HG03439 (cell line): ENCODE measurements at regions not wholly inside any gene's neighbourhood (a gene's known extent, or its start where the extent isn't known, plus 50 kb on each side); places are given as distances from the start of the nearest gene placed in this dataset.
"Not testable (repeated sequence)": the region's sequence is repeated elsewhere in the genome, so short reads cannot be mapped to it uniquely, and the experiment has no call there.

Source experiments
- ATAC-seq: cut with Tn5 transposase; IDR thresholded peaks from one replicate; pipeline ENCODE4 v1.9.1; 2021; ENCODE audit warnings: mild to moderate bottlenecking, moderate library complexity; ENCODE audit not compliant: unreplicated experiment

DNA sequence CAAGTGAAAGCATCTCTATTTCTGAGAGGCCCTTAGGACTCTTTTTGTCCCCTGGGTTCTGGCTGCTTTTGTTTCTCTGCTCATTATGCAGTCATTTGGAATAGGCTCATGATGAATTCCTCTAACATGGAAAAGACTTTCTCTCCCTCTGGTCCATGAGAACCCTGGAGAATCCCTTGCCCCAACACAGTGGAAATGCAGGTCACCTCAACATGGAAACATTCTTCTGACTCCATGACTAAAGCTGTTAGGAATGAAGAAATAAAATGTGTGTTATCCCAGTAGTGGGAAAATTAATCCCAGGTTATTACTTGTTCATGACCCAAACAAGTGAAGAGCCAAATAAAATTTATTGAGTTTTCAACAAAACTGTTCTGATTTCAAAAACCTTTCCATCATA lies 458.6 kb downstream of the EPM2A start:
- no peak for ATAC-seq

DNA sequence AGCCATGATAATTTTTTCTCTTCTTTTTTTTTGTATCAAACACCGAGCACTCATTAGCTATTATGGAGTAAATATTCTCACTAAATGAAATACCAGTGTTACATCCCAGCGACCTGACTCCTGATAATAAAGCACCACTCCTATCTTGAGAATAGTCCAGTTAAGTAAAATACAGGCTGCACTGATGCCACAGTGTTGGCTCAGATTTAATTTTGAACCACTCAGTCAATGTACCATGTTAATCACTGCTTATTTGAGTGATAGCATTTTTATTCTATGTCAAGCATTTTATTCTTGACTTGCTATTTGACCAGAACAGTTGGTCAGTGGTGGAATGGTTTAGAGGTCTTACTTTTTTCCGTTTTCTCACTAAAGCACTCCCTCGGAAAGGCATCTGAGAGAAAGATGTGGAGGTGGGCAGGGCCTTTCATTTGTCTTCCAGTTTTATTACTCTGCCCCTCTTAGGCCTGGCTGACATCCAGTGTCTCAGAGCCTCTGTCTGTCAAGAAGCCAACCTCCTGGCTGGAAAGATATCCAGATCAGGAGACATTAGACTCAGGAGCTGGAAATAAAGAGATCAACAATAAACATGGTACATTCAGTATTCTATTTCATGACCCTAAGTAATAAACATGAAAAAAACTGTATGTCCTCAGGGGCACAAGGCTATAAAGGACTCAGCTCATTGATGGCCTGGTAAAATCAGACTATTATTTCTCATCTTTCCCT lies 457.8 kb downstream of the EPM2A start:
- no peak for ATAC-seq

DNA sequence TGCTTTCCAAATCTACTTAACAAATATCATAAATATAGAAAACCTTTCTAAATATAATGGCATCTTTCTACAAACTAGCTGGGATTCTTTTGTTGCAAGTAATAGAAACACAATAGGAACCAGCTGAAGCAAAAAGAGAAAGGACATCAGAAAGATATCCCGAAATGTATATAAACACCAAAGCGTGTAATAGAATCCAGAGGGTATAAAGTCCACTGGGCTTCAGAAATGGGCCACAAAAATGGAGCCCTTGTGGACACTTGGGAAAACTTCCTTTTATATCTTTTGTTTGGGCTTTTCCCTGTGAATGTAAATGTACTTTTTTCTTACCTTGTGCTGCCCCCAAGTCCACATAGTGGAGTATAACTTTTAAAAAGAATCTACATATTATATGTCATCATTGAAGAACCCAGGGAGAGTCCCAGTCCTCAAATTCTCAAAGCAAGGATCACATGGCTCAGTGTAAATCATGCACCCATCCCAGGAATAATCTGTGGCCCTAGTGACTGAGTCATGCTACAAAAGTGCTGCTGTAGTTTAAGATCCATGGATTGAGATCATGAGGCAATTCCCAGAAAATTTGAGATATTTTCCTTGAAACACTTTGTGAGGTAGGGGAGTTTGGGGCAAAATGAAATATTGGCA lies 457.0 kb downstream of the EPM2A start:
- no peak for ATAC-seq

GRCh38 chr6:145279551-145279950 lies 455.8 kb downstream of the EPM2A start:
- no peak for ATAC-seq

- ATAC-seq, result no peak
Observed at GRCh38 chr6:145279993-145280392, 455.3 kb downstream of the EPM2A start.

GRCh38 chr6:145283209-145283608 lies 452.1 kb downstream of the EPM2A start:
- ATAC-seq, result not testable (repeated sequence)

GRCh38 chr6:145283856-145284255 lies 451.5 kb downstream of the EPM2A start:
- ATAC-seq, result no peak

GRCh38 chr6:145286916-145287315 lies 448.4 kb downstream of the EPM2A start:
- no peak for ATAC-seq

DNA sequence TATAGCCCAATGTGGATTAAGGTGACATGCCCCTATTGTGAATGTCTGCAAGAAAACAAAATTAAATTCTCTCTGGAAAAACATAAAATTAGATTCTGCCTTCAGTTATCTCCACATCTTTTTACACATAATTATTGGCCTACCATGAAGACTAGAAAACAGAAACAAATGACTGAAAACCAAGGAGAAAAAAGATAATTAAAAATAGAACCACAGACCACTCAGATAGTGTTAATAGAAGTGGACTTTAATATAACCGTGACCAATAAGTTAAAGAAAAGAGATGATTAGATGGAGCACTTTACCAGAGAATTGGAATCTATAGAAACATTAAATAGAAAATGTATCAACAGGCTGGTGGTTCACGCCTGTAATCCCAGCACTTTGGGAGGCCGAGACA lies 445.7 kb downstream of the EPM2A start:
- no peak for ATAC-seq

DNA sequence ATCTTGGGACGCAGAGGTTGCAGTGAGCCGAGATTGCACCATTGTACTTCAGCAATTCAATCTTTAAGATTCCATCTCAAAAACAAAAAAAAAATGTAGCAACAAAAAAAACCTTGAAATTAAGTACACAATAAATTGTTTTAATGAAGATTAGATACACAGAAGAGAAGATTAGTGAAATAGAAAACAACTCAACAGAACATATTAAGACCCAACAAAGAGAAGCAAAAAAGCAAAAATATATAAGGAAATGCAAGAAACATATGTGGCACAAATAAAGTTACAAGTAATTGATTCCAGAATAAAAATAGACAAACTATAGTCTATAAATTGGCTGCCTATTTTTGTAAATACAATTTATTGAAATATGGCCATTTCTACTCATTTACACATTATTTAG lies 445.2 kb downstream of the EPM2A start:
- no peak for ATAC-seq

DNA sequence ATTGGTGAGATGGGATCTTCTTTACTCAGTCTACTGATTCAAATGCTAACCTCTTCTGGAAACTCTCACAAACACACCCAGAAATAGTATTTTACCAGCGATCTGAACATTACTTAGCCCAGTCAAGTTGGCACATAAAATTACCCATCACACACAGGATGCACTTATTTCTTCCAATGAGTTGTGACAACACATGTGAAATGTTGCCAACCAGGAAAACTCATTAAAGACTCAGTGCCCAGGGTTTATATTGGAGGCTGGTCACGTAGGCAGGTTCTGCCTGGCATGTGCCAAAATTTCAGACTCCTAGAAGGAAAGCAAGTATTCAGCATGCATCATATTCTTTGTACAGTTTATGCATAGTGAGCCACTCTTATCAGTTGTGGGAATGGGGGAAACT lies 443.3 kb downstream of the EPM2A start:
- no peak for ATAC-seq

DNA sequence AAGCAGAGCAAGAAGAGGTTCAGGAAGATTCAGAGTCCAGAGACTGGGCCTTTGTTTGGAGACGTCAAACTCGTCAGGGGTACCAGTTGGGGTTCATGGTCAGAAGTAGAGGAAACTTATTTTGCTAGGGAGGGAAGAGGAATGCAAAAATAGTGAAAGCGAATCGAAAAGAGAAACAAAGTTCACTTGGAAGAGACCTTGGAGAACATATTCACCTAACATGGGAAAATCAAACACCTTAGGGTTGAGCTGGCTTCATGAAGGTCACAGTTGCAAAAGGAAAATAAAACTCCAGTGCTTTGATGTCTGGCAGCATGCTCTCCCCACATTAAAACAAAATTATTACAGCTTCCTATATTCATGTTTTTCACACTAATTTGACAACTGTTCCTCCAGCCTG lies 440.4 kb downstream of the EPM2A start:
- no peak for ATAC-seq

- no peak for ATAC-seq
Observed at GRCh38 chr6:145295746-145296145, 439.6 kb downstream of the EPM2A start.

- ATAC-seq, result no peak
Observed at GRCh38 chr6:145305670-145306069, 429.6 kb downstream of the EPM2A start.

DNA sequence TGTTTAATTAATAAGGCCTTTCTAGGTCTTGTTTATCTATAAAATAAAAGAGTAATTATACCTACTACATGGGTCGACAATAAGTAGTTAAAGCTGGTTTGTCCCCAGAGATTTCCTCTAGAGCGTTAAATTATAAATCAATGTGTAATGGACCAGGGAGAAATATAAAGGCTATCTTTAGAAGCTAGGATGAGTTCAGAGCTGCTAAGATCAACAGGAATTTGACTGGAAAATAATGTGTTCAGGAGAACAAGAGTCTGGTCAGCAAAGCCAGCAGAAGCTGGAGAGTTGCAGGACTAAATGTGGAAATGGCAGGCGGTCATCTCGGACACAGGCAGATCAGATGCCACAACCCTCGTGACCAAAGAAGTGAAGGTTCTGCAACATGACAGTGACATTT lies 428.8 kb downstream of the EPM2A start:
- ATAC-seq, result no peak

DNA sequence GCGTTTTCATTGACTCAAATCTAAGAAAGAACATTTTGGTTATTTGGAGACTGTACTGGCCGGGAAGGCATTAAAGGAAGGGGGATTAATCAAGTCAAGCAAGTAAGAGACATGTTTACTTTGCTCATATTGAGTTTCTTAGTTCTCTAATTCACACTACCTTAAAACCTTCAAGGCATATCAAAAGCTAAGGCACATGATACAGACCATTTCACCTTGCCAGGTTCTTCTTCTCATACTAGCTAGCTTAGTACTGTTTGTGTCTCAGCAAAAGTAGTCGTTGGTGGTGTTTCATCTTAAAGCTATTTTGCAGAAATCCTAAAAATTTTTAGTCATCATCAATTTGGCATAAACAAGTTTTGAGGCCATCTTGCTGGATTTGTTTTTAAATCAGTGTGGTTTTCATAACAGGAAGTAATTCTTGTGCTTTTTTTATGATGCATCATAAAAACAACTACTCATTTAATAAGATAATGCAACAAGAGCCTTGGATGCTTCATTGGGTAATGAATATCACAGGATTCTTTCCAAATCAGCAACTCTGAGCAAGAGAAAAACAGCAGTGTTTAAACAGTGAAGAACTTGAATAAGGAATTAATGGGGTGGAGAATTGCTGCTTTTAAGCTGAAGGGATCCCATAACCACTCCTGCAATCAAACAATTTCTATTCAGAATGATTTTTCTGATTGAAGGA lies 425.3 kb downstream of the EPM2A start:
- no peak for ATAC-seq

GRCh38 chr6:145312481-145312880 lies 422.8 kb downstream of the EPM2A start:
- ATAC-seq, result no peak

DNA sequence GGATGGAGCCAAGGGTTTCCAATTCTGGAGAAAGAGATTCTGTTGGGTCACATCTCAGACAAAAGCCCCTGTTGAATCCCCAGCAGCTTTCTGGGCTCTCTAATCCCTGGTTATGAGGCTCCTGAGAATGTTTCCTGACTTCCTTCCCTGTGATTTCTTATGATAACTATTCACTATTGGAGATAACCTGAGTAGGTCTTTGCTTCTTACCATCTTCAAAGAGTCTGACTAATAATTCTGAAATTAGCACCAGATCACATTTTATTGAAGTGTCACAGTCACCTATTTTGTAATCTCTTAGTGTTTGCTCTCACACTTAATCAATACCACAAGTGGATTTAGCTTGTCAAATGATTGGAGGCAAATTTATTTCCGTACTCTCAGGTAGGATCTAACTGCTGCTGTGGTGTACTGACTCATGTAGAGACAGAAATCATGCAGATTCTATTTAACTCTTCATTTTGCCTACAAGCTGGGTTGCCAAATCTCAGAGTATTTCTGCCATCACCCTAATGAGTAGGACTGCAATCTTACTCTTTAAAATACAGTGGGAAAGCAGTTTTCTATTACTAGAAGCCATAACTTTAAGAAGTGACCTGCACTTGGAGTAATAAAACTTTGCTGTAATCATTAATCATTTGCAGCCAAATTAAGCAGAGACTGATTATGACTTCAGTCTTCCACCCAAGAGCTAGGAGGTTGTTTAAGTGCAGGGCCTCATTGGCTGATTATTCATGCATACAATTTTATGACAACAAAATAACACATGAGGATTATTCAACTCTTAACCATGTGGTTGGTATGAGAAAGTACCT lies 422.1 kb downstream of the EPM2A start:
- no peak for ATAC-seq

- ATAC-seq, result no peak
Observed at GRCh38 chr6:145315982-145316600, 419.2 kb downstream of the EPM2A start.

DNA sequence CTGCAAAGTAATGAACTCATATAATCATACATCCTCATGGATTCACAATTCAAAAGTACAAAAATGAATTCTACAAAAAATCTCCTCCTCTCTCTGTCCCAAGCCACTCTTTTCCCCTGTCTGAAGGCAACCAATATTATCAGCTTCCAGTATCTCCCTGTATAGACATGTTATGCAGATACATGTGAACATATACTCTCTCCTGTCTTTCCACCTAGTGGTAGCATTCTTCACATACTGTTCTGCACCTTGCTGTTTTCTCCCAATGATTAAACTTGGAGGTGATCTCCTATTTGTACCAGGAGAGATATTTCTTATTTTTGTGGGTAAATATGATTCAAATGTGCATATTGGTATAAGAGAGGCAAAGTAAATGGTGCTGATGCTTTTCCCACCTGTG lies 416.4 kb downstream of the EPM2A start:
- no peak for ATAC-seq

DNA sequence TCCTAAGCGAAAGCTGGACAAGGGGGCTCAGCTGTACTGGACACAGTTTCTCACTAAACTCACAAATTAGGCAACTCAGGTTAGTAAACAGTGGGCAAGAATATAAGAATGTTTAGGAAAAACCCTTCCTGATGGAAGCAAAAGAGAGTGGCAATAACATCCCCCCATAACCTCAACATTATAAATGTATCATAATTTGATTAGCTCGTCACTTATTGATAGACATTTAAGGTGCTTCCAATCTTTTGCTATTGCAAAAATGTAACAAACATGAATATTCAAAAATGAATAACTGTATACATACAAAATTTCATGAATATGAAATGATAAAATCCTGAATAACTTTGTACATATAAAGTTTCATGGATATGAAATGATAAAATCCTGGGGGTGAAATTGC lies 415.7 kb downstream of the EPM2A start:
- no peak for ATAC-seq
